D341Med (cell line): ENCODE measurements at regions not wholly inside any gene's neighbourhood (a gene's known extent, or its start where the extent isn't known, plus 50 kb on each side); places are given as distances from the start of the nearest gene placed in this dataset.

Experiments used
- DNase-seq: peaks from one replicate; pipeline ENCODE4 v3.0.0; 2012; ENCODE audit warnings: low spot score

DNA sequence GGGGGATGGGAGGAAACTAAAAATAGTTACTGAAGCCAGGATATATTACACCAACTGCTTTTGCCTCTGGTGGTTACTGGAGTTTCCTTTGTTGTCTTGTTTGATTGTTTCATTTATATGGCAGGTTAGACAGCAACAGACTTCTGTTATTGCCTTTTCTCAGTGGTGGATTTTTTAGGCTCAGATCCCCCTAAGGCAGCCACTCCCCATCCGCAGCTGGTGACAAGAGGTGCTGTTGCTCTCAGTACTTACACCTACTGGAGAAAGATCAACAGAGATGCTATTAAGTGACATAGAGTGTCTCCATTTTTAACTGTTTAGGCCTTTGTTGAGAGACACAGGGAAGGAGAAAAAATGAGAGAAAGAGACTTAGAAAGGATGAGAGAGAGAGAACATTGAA, 552.1 kb downstream of the PKHD1 start:
- no peak for DNase-seq

- DNase-seq: no peak
Observed at GRCh38 chr6:51536728-51537127, 550.7 kb downstream of the PKHD1 start.

DNA sequence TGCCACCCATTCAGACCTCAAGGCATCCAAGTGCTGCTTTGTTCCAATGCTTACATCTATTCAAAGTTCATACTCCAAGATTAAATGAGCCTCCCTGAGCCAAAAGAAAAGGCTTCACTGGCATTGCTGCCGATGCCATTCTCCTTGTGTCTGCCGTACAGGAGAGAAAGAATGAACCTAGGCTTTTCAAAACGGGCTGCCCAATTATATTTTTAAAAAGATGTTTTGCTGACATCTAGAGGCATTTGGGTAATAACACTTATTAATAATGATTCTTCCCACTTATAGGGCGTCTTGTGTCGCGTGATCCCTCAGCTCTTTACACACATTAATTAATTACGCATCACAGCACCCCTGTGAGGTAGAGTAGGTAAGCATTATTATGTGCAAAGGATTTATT, 545.6 kb downstream of the PKHD1 start:
- DNase-seq: peak; percentile 43

DNA sequence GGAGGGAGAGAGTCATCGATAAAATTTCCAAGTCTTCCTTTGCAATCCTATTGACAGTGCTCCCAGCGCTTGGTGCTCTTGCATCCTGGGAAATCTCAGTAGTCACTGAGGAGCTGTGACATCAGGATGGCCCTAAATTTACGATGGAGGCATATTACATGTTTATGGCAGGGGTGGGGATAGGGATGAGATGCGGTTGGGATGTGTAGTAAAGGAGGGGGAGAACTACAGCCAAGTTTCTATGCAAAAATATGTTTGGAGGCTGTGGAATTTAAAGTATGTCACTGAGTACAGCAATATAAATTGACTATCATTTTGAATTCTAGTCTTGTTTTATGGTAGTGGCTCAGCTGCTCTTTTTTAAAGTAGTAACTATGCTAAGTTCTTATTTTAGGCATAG, 544.9 kb downstream of the PKHD1 start:
- DNase-seq: no peak

GRCh38 chr6:51550243-51550642, 537.2 kb downstream of the PKHD1 start:
- DNase-seq: no peak

DNA sequence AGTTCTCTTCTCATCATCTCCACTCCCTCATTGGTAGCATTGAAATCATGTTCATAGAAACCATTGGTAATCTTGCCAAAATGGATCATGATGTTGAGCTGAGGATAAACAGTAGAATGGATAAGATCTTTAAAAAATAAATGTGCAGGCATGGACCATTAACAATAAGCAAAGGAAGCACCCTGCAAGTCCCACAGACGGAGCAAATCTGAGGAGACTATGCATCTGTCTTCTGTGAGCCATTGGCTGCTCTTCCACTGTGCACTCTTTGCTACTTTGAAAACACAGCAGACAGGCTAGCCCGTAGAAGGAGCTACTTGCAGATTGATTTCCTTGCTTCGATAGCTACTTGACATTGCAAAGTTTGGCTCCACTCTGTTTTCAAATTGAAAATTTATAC, 535.0 kb downstream of the PKHD1 start:
- no peak for DNase-seq

GRCh38 chr6:51553246-51554015, 534.0 kb downstream of the PKHD1 start:
- no peak for DNase-seq

GRCh38 chr6:51554029-51554428, 533.4 kb downstream of the PKHD1 start:
- no peak for DNase-seq

DNA sequence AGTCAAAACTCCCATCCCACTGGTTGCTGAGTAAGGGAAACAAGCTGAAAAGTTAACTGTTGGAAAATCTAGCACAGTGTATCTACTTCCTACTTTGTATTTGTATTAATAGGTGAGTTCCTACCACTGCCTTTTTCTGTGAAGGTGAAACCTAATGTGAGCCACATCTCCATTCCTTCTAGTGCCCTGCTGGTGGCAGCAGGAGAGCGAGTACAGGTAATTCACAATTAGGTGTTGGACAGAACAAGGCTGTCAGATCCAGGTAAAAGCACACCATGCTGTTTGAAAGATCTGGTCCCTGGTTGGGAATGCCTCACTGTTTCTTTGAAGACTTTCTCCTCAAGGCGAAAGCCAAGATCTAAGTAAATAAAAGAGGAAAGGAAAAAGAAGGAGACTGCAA, 528.4 kb downstream of the PKHD1 start:
- DNase-seq: no peak

DNA sequence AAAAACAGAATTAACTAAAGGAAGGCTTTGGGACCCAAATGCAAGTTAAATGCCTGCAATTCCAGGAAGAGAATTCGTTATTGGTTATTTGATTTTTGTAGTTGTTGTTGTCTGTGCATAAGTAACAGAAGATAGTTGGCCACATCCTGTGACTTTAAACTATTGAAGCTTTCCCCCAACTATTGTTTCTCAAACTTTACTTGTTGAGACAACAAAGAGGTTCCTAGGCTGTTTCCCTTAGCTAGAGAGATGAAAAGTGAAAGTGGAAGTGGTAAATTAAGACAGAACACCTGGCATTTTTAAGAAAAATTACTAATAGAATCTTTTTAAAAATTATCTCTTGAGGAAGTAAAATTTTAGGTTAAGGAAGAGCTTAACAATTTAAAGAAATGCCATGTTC, 525.2 kb downstream of the PKHD1 start:
- DNase-seq: no peak
